ENCODE measurements at regions not wholly inside any gene's neighbourhood (a gene's known extent, or its start where the extent isn't known, plus 50 kb on each side); places are given as distances from the start of the nearest gene placed in this dataset.
"Not testable (repeated sequence)": the region's sequence is repeated elsewhere in the genome, so short reads cannot be mapped to it uniquely, and the experiment has no call there.

DNA sequence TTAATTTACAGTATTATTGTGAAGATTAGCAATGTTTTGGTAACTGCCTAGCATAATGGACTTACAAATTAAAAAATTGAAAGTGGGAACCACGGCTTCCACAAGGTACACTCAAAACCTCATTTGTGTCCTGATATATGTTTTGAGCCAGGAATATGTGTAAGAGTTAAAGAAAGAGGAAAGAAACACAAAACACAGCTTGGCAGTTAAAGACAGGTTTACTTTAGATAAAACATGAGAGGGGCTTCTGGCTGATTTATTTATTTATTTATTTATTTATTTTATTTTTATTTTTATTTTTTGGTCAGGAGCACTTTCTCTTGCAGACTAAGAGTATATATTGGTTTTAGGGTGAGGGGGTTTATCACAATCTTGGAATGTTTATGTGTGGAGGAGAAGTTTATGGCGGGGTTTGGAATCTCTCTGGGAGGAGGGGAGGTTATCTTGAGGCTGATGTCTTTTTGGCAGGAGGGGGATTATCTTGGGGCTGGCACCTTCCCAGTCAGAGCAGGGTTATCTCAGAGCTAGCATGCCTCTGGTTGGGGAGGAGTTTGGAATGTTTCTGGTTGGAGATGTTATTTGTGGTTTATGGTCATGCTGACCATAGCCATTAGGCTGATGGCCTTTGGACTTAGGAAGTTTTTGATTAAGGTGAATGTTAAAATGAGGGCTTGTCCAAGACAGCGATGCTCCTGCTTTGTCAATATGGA is 436.7 kb downstream of the DAD1 start:
- no peak for DNase-seq (ENCODE audit: low spot score)

DNA sequence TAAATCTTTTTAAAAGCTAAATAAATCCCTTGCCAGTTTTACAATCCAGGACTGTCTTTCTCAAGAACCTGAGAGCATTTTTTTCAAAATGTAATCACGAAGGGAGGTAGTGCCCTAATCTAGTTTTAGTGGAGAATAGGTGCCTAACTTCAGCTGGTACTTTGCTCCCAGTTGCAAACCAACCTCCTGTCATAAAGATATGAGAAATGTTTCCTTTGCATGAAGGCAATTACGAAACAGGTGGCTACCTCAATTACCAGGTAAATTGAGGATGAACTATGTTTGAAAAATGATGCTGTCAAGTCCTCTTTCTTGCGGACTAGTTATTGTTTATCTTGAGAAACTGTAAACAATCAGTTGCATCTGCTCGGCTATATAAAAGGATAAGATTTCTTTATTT is 437.9 kb downstream of the DAD1 start:
- DNase-seq (ENCODE audit: low spot score), result no peak

DNA sequence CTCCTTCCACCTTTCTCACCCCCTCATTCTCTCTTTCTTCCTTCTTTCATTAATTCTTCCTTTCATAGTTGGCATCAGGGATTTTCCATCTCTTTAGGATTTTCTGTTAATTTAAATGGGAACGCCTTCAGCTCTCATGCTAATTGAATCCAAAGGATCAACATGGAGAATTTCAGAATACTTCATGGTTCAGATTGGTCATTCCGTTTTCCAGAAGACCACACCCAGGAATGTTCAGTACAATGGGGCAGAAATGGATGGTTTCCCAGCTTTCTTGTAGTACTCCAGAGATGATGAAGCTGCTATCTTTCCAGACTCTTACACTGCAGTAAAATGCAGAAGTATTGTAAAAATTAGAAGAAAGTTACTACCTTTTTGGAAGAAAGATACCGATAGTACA is 440.0 kb downstream of the DAD1 start:
- DNase-seq (ENCODE audit: low spot score), result no peak

DNA sequence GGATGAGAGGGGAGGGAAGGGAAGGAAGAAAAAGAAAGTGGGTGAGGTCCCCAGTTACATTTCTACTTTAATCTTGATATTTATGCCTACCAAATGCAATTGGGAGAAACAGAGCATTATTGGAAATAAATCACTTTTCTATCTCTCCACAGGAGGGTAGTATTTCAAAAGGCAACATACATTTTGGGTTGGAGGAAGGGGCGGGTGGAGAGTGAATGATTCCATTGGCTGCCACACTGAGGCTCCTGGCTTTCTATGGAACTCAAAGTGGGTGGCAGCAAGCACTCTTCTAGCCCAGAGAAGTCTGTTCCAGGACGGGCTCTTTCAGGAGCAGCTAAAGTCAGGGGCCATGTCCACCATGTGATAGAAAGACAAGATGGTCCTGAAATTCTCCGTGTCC is 441.3 kb downstream of the DAD1 start:
- no peak for DNase-seq (ENCODE audit: low spot score)

DNA sequence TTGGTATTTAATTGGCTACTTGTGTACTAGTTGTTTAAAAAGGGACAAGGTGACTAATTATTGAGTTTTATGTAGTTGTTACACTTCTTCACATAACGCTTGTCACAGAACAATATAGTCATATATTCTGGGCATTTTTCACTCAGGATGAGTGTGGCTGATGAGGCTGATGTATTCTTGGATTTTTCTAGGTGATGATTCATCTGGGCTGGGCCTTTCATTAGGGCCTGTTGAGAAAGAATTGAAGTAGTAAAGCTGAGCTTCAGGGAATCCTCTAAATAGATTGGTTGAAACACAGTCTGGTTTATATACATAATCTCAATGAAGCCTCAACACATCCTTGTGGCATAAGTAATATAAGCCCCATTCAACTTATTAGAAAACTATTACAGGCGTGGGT is 445.7 kb downstream of the DAD1 start:
- no peak for DNase-seq (ENCODE audit: low spot score)

DNA sequence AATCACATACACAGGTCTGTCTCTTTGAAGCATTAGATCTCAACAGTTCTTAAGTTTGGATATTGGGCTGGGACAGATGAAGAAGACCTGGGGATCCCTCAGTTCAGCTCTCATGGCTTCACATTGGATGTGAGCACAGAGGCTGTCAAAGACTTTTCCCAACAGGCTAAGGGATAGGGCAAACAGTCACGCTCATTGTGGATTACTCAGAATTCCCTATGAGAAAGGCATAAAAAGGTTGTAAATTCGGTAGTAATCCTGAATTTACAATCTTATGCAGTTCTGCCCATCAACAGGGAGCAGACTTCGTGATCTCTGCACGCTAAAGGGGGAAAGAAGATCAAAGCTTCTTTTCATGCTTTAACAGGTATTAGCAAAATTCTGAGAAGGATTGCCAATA is 448.4 kb downstream of the DAD1 start:
- no peak for DNase-seq (ENCODE audit: low spot score)

DNA sequence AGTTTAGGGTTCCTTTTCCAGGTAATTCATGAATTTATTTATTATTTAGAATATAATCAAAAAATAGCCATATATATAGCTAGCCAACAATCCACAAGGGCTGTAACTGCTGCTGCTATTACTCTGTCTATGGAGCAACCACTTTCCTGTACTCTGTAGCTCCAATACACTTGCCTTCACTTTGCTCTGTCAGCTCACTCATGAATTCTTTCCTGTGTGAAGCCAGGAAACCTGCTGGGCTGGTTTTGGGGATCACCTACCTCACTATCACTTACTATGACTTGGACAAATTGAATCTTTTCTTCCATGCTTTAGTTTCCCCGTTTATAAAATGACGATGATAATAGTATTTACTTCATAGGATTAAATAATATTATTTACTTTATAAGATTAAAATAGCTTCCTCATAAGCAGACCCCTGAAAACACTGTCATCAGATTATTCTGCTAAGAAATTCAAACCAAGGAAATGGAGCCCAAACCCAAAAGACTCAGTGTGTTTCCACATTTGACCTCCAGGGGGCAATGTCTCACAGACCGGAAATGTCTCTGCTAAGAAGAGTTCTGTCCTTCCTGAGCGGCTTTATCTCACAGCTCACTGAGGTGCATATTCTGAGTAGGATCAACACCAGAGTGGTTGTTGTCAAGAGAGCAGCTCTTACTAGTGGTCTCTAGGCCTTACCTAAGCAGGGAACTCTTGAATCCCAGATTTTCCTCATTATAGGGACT is 457.1 kb downstream of the DAD1 start:
- no peak for DNase-seq (ENCODE audit: low spot score)

DNA sequence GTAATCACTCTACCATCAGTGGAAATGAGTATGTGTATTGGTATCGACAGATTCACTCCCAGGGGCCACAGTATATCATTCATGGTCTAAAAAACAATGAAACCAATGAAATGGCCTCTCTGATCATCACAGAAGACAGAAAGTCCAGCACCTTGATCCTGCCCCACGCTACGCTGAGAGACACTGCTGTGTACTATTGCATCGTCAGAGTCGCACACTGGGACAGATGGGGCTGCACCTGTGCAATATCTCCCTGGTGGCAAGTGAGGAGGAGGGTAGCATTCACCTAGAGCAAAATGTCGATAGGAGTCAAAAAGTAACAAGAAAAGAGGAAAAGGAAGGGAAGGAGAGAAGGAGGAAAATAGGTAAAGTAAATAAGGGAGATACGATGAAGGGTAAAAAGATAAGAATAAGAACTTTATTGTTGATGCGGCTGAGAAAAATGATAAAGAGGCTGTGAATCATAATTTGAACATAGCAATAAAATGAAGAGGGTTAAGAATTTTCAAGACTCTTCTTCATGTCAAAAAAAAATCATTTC is 450.5 kb upstream of the OR4E1 start:
- no peak for DNase-seq (ENCODE audit: low spot score)

DNA sequence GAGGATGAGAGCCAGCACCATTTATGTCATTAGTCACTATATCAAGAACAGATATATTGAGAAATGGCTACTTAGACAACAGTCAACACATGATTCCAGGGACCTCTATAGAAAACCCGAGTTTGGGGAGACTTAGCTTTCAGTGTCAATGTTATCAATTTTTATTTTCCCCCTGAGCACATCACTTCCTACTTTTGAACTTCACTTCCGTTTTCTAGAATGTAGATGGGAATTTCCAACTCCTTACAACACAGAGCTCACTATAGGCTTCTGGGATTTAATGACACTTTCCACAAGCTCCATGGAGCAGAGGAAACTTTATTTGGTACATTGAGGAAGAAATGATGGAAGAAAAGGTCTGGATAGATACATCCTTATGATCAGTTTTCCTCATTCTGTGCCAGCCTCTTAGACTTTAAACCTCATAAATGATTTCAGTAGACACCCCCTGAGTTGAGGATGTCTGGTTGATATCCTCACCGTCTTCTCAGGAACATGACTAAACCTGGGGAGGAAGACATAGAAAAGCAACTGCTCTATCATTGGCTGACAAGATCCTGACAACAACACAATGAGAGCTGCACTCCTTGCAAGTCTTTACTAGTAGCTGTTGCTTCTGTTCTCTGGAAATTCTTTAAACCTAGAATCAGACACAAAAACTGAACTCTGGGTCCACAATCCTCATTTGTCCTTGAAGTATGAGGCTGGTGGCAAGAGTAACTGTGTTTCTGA is 449.4 kb upstream of the OR4E1 start:
- no peak for DNase-seq (ENCODE audit: low spot score)

DNA sequence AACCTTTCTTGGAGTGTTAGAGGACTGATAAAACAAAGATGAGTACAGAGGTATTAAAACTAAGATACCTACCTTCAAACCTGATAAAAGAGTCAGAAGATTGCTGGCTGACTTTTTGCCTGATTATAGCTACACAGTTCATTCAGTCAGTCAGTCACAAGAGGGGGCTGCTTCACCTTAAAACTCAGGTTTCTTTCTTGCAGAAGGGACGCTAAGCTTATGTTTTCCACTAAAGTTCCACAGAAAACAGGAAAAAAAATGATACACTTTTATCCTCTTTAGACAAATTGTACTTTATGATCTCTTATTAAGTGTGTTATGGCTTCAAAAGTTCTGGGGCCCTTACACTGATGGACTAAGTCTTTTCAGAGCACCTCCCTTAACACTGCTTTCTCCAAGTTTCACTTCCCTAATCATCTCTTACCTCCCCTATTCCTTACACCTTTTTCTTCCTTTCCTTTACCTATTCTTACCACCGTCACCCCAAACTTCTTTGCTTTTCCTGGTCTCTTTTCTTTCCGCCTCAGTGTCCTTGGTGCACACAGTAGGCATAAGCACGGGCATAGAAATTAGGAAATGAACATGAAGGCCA is 448.7 kb upstream of the OR4E1 start:
- DNase-seq (ENCODE audit: low spot score), result no peak

DNA sequence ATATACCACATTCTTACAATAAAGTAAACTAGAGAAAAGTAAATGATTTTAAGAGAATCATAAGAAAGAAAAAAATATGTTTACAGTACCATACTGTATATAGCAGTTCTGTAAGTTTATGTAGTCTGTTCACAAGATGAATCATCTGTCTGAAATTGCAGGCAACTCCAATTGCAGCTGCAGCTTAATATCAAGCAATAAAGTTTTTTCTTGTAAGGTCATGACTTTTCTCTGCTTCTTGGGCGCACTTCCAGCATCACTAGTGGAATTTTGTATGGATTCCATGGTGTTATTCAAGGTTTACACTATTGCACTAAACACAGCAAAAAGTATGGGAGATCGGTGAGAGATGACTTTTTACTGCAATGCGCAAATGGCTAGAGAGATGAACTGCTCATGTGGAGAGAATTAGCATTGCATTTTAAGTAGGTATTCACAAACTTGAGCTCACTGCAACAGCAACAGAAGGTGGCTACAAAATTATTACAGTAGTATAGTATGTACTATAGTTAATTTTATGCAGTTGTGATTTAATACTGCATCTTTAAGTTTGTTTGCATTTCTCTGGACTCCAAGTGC is 445.4 kb upstream of the OR4E1 start:
- no peak for DNase-seq (ENCODE audit: low spot score)

DNA sequence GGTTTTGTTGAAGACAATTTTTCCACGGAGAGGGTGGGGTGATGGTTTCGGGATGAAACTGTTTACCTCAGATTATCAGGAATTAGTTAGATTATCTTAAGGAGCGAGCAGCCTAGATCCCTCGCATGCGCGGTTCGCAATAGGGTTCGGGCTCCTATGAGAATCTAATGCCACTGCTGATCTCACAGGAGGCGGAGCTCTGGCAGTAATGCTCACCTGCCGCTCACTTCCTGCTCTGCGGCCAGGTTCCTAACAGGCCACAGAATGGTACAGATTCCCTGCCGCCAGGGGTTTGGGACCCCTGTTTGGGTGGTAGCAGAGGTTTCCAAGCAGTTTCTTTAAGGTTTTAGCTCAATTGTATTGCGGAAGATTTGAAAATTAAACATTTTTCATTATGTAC is 439.8 kb upstream of the OR4E1 start:
- DNase-seq (ENCODE audit: low spot score), result no peak

DNA sequence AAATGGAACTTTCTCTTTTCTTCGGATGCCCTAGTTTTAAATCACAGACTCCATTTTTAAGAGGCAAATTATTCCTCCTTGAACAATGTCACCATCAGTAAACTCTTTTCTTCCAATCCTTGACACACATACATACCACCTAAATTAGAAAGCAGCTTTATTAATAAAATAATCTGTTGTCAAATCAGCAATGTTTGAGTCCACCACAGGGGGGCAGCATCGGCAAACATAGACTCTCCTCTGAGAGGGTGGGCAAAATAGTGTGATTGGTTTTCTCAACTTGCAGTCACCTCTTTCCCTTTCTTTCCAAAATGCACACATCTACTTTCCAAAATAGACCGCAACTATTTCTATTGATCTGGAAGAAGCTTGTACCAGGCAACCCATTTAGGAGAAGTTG is 438.4 kb upstream of the OR4E1 start:
- DNase-seq (ENCODE audit: low spot score), result no peak

DNA sequence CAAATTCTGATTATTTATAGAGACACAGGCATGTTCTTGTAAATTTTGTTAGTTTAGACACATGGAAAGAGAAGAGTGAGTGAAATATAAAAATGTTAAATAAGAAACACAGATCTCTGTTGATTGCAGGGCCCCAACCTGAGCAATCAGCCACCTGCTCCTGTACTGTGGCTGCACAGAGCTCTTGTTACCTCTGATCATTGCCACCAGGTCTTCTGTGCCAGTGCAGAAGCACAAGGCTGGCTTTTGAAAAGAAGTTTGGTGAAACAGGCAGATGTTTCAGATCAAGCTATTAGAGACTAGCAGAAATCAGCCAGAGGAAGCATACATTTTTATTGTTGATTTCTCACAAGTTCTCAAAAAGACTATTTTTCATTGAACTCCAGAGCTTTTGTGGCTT is 434.1 kb upstream of the OR4E1 start:
- no peak for DNase-seq (ENCODE audit: low spot score)

DNA sequence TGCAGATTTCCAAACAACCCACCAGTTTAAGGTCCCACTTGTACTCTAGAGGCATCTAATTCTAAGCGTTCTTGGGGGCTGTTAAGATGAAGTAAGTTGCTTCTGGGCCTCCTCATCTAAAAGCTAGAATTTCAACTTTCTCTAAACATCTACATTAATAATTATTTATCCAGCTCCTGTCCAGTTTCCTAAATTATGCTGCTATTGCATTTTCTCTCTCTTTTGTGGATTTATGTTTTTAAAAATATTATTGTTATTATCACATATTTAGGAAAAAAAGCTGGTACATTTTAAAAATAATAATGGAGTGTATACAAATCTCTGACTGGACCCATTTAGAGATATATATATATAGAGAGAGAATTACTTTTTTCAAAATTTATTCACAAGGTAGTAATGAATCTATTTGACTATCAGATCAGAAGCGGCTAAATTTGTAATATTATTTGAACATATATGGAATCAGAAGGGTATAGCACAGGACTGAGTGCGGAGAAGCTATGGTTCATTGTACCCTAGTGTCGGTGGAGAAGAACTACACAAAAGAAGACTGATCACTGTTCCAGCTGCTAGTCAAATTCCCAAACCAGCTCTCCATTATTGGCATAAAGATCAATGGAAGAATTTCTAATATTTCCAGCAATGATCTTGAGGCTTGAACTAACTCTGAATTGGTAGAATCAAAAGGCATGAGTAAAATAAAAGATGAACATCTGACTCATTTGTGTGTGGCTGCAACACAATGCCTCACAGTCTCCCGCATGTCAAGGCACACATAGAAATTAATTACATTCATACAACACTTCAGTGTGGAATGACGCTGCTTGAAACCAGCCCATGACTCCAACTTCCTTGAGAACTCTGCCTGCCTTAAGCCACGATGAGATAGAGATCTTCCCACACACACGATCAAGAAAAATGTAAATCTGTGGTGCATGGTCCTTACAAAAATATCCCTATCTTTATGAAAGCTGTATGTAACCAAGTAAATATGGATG is 433.4 kb upstream of the OR4E1 start:
- no peak for DNase-seq (ENCODE audit: low spot score)

DNA sequence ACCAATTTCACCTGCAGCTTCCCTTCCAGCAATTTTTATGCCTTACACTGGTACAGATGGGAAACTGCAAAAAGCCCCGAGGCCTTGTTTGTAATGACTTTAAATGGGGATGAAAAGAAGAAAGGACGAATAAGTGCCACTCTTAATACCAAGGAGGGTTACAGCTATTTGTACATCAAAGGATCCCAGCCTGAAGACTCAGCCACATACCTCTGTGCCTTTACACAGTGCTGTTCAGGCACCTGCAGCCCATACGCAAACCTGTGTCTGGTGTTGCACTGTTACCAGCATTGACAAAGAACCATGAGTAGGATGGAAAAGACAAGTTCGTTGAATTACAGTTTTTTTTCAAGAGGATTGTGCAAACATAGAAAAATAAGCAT is 432.0 kb upstream of the OR4E1 start:
- no peak for DNase-seq (ENCODE audit: low spot score)

DNA sequence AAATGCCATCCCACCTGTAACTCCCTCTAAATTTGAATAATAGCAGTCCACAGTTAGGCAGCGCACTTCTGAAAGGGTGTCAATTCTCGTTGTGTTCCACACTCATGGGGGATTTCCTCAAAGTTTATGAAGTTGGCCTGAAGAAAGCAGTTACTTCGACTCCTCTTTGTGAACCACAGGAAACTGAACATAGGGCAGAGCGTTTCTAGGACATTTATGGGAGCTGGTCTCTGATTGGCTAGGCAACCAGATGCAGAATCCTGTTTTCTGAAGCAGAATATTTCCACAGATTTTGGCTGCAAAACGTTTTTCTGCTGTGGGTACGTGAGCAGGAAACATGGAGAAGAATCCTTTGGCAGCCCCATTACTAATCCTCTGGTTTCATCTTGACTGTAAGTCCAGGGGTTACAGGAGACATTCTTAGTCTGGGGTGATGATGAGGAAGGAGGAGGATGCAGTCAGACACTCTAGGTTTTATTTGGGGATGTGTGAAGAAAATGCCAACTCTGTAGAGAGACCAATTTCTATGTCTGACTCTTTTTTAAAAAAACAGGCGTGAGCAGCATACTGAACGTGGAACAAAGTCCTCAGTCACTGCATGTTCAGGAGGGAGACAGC is 431.5 kb upstream of the OR4E1 start:
- no peak for DNase-seq (ENCODE audit: low spot score)

DNA sequence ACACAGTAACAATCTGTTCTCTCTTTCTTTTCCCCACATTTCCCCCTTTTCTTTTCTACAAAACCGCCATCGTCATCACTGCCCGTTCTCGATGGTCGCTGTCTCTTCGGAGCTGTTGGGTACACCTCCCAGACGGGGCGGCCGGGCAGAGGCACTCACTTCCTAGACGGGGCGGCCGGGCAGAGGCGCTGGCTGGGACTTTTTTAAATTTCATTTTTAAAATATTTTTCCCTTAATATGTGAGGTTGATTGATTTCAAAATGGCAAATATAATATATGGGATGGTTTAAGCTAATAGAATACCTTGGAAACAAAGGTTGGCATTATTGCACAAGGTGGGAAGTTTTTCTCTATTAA is 427.1 kb upstream of the OR4E1 start:
- DNase-seq (ENCODE audit: low spot score), result not testable (repeated sequence)

DNA sequence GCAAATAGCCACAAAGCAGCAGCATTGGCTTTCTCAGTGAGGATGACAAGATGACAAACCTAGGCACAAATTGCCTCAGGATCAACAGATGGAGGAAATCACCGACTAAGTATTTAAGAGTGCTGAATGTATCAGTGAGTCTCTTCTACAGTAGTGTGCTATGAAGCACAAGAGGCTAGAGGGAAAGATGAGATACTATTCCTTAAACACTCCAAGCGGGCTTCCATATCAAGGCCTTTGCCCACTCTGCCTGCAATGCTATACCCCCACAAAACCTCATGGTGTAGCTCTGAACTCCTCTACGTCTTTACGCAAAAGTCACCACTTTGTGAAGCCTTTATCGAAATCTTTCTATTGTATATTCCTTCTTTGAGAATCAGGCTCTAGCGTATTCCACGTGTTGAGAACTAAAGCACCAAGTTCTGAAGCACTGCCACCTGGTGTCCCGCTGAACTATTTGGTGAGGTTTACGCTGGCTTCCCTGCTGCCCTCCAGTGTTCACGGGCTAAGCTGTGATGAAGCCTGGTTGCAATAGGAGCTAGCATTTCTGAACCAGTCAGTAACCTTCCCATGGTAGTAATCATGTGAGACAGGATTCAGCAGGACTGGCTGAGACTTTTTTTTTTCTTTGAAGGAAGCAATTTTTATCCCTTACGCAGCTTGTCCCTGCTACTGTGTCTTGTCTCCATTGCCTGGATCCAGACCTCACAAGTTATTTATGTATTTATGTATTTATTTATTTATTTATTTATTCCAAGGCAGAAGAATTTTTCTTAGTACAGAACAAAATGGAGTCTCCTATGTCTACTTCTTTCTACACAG is 426.5 kb upstream of the OR4E1 start:
- DNase-seq (ENCODE audit: low spot score), result peak; percentile 35

DNA sequence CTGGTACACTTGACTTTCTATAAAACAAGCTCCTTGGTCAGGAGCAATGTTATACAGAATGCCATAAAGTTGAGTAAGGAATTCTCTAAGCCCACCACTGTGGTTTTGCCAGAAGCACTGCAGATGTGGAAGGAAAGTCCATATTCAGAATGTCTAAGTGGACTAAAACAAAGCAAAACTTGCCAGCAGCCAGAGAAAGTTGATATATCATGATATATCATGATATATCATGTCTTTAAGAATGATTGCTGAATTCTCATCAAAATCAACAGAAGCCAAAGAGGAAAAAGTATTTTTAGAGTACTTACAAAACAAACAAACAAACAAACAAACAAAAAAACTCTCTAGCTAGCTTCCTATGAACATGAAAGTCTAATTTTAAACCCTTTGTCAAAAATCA is 424.8 kb upstream of the OR4E1 start:
- no peak for DNase-seq (ENCODE audit: low spot score)
